Cardiac muscle cell (in vitro differentiated cells and primary cell): ENCODE measurements at regions not wholly inside any gene's neighbourhood (a gene's known extent, or its start where the extent isn't known, plus 50 kb on each side); places are given as distances from the start of the nearest gene placed in this dataset.

Experiments
- DNase-seq, 2 donors: peaks; one replicate each; pipeline versions ENCODE4 v3.0.0 to v3.0.0-alpha.2; 2010 to 2017; ENCODE audit warnings: low read depth in 1 of 2, low spot score in 1 of 2
- H3K27ac ChIP-seq: fragments of 200-600 bp; sonication (generic); 2 replicates; pipeline ENCODE4 v1.5.1; 2016
- H3K27me3 ChIP-seq: fragments of 200-600 bp; sonication (generic); 2 replicates; pipeline ENCODE4 v1.6.0; 2016; ENCODE audit warnings: control low read depth
- H3K36me3 ChIP-seq: fragments of 200-600 bp; sonication (generic); 2 replicates; pipeline ENCODE4 v1.5.1; 2016; ENCODE audit warnings: control low read depth
- H3K4me1 ChIP-seq: fragments of 200-600 bp; sonication (generic); 2 replicates; pipeline ENCODE4 v1.8.1; 2017; ENCODE audit warnings: low read depth, mild to moderate bottlenecking, mixed run types
- H3K4me3 ChIP-seq: fragments of 200-600 bp; sonication (generic); 2 replicates; pipeline ENCODE4 v1.5.1; 2016; ENCODE audit warnings: mild to moderate bottlenecking
- H3K9me3 ChIP-seq: fragments of 200-600 bp; sonication (generic); 2 replicates; pipeline ENCODE4 v1.5.1; 2017; ENCODE audit warnings: low read depth, mild to moderate bottlenecking, control low read depth
- CTCF ChIP-seq: IDR thresholded peaks from 2 replicates; pipeline ENCODE4 v1.5.1; 2012; ENCODE audit warnings: low read depth, mild to moderate bottlenecking, low read length

DNA sequence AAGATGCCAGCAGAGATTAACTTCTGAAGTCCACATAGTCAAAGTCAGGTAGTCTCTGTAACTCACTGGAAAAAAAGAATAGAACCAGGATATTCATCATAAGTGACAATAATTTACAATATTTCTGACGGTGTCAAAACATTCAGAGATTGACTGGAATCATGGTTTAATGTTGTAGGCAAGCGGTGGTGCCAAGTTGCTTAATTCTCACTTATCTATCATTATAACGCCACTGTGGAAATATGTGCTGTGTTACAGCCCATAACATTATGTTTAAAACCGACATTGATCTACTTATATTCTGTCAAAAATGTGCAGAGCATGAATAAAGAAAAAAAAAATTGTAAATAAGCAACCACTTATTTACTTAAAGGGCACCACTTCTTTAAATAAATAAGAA is 801.7 kb downstream of the DIPK2A start:
- no peak for TF ChIP-seq CTCF
- H3K36me3 ChIP-seq = no peaks in the 10 kb centered on the region
- H3K4me3 ChIP-seq = no peak overlapping the region
- peaks cover 6% of the 10 kb centered on the region for H3K4me1 ChIP-seq
- H3K27me3 ChIP-seq = no peaks in the 10 kb centered on the region
- no peak for DNase-seq
- H3K9me3 ChIP-seq = no peaks in the 10 kb centered on the region
- no peak overlapping the region for H3K27ac ChIP-seq

DNA sequence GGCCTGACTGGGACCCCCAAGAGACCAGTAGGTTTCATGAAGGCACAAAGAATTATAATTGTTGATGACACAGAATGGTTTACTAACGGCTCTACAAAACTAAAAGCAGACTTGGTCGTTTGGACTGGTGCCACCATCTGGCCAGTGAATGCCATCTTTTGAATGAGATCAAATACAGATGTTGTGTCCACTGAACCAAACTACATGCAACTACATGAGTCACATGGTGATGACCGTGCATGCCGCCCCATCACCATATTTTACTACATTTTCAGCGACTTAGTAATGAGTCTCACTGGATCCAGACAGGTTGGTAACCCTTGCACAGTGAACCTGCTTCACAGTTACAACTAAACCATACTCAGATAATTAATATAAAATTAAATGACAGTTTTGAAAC is 803.3 kb downstream of the DIPK2A start:
- no peak for DNase-seq
- Histone ChIP-seq H3K27ac (no peak overlapping the region), H3K9me3 (no peaks in the 10 kb centered on the region)

GRCh38 chr3:144775551-144775950 is 803.9 kb downstream of the DIPK2A start:
- no peak overlapping the region for H3K27ac ChIP-seq
- H3K9me3 ChIP-seq = no peaks in the 10 kb centered on the region
- H3K4me1 ChIP-seq = peaks cover under 1% of the 10 kb centered on the region
- TF ChIP-seq CTCF = no peak
- H3K4me3 ChIP-seq = no peak overlapping the region
- no peaks in the 10 kb centered on the region for H3K27me3 ChIP-seq
- no peaks in the 10 kb centered on the region for H3K36me3 ChIP-seq
- DNase-seq = no peak

More for the DNA sequence above, 803.3 kb downstream of the DIPK2A start:
- H3K27me3 ChIP-seq = no peaks in the 10 kb centered on the region
- peaks cover 6% of the 10 kb centered on the region for H3K4me1 ChIP-seq
- TF ChIP-seq CTCF = no peak
- H3K4me3 ChIP-seq = no peak overlapping the region
- H3K36me3 ChIP-seq = no peaks in the 10 kb centered on the region

DNA sequence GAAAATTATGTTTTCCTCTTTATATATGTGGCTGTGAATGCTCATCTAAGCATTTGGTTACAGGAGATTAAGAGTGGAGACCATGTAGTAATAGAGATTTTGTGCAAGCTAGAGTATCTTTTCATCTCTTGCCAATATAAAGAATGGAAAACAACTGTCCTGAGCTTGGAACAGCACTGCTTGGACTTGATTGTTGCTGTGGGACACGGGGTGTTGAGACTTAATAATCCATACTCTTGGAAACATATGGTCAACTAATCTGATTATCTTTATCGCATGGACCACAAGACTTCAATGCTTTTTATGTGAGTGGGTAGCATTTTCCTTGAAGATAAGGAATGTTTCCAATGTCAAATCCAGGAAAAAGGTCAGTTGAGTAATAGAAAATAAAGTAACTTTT is 806.3 kb downstream of the DIPK2A start:
- no peak for DNase-seq
- no peak overlapping the region for H3K4me3 ChIP-seq
- H3K36me3 ChIP-seq = no peaks in the 10 kb centered on the region
- no peak overlapping the region for H3K27ac ChIP-seq
- no peaks in the 10 kb centered on the region for H3K4me1 ChIP-seq
- no peak for TF ChIP-seq CTCF
- H3K27me3 ChIP-seq = no peaks in the 10 kb centered on the region
- H3K9me3 ChIP-seq = no peaks in the 10 kb centered on the region

- no peaks in the 10 kb centered on the region for H3K36me3 ChIP-seq
- H3K27me3 ChIP-seq = no peaks in the 10 kb centered on the region
- no peak overlapping the region for H3K4me3 ChIP-seq
- DNase-seq = no peak
- no peak overlapping the region for H3K27ac ChIP-seq
- H3K4me1 ChIP-seq = no peaks in the 10 kb centered on the region
- TF ChIP-seq CTCF = no peak
- no peaks in the 10 kb centered on the region for H3K9me3 ChIP-seq
Observed at GRCh38 chr3:144791034-144791433, 819.4 kb downstream of the DIPK2A start.

DNA sequence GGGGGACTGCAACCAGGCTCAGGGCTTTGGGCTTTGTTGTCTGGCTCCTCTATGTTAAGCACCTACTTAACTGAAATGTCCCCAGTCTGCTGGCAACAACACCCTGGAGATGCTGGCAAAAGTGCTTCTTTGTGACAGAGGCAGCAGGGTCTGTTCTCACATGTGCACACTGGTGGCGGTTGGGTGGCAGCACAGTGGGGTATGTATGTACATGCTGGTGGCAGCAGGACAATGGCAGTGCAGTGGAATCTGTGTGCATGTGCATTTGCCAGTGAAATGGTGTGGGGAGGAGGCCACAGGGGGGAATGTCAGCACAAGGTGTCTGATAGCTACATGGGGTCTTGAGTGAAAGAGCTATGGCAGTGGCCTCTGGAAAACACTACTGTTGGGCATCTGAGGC is 830.3 kb downstream of the DIPK2A start:
- no peak for TF ChIP-seq CTCF
- no peak for DNase-seq
- H3K27ac ChIP-seq = no peak overlapping the region
- H3K9me3 ChIP-seq = no peaks in the 10 kb centered on the region
- H3K4me3 ChIP-seq = no peak overlapping the region
- H3K4me1 ChIP-seq = no peaks in the 10 kb centered on the region
- no peaks in the 10 kb centered on the region for H3K36me3 ChIP-seq
- no peaks in the 10 kb centered on the region for H3K27me3 ChIP-seq
